ENCODE measurements at regions not wholly inside any gene's neighbourhood (a gene's known extent, or its start where the extent isn't known, plus 50 kb on each side); places are given as distances from the start of the nearest gene placed in this dataset.

- Histone ChIP-seq H3K4me1 (ENCODE audit: insufficient read depth, low read length) (no peaks in the 10 kb centered on the region), H3K27me3 (ENCODE audit: control insufficient read depth in 1 of 2, insufficient read depth in 2 of 2, low read length in 2 of 2) (no peaks in the 10 kb centered on the region), H3K9me3 (ENCODE audit: control insufficient read depth in 1 of 2, insufficient read depth in 1 of 2, low read length in 2 of 2) (peaks cover 0 to 5% of the 10 kb centered on the region in 2 experiments), H3K27ac (ENCODE audit: low read depth in 1 of 2, low read length in 2 of 2) (no peak overlapping the region), H3K4me3 (ENCODE audit: low read length) (no peak overlapping the region), H3K36me3 (ENCODE audit: insufficient read depth, low read length) (no peaks in the 10 kb centered on the region)
- Mint-ChIP-seq H3K4me3 (no peak overlapping the region), H3K36me3 (ENCODE audit: low read depth) (no peaks in the 10 kb centered on the region), H3K27ac (no peak overlapping the region), H3K9me3 (peaks cover 10% of the 10 kb centered on the region), H3K4me1 (ENCODE audit: low read depth) (no peaks in the 10 kb centered on the region), H3K27me3 (no peaks in the 10 kb centered on the region)
- intact Hi-C loops (cut with DNase I, micrococcal nuclease) = no loop called here
- DNase-seq (no peak), ATAC-seq (ENCODE audit: poor library complexity) (no peak)
- CTCF ChIA-PET = no interaction called here
- POLR2A ChIA-PET = no interaction called here
- no peak for TF ChIP-seq CTCF (IDR thresholded peaks at IDR 0.05)
These were observed 482.5 kb upstream of the UBE2E2 start for GRCh38 chr3:22720596-22720995.

GRCh38 chr3:22724420-22724819 is 478.7 kb upstream of the UBE2E2 start:
- Histone ChIP-seq H3K4me1 (ENCODE audit: insufficient read depth, low read length) (no peaks in the 10 kb centered on the region), H3K27me3 (ENCODE audit: control insufficient read depth in 1 of 2, insufficient read depth in 2 of 2, low read length in 2 of 2) (no peaks in the 10 kb centered on the region), H3K4me3 (ENCODE audit: low read length) (no peak overlapping the region), H3K36me3 (ENCODE audit: insufficient read depth, low read length) (no peaks in the 10 kb centered on the region), H3K27ac (ENCODE audit: low read depth in 1 of 2, low read length in 2 of 2) (no peak overlapping the region), H3K9me3 (ENCODE audit: control insufficient read depth in 1 of 2, insufficient read depth in 1 of 2, low read length in 2 of 2) (peaks cover 0 to 2% of the 10 kb centered on the region in 2 experiments)
- DNase-seq (no peak), ATAC-seq (ENCODE audit: poor library complexity) (no peak)
- TF ChIP-seq CTCF (IDR thresholded peaks at IDR 0.05) = no peak
- no peaks in the 10 kb centered on the region for H3K4me1 Mint-ChIP-seq (ENCODE audit: low read depth)
- ChIA-PET POLR2A (no interaction called here), CTCF (no interaction called here)
- no peak overlapping the region for H3K27ac Mint-ChIP-seq
- intact Hi-C loops (cut with DNase I, micrococcal nuclease) = no loop called here
- H3K4me3 Mint-ChIP-seq = no peak overlapping the region
- no peaks in the 10 kb centered on the region for H3K27me3 Mint-ChIP-seq
- H3K9me3 Mint-ChIP-seq = peaks cover 5% of the 10 kb centered on the region
- no peaks in the 10 kb centered on the region for H3K36me3 Mint-ChIP-seq (ENCODE audit: low read depth)

- POLR2A ChIA-PET = no interaction called here
- CTCF ChIA-PET = no interaction called here
These were observed 474.7 kb upstream of the UBE2E2 start for GRCh38 chr3:22728406-22728805.

More at GRCh38 chr3:22728406-22728805, 474.7 kb upstream of the UBE2E2 start:
- no peaks in the 10 kb centered on the region for H3K27me3 ChIP-seq (ENCODE audit: control insufficient read depth in 1 of 2, insufficient read depth in 2 of 2, low read length in 2 of 2)
- H3K4me3 ChIP-seq (ENCODE audit: low read length) = no peak overlapping the region
- DNase-seq (no peak), ATAC-seq (ENCODE audit: poor library complexity) (no peak)
- H3K36me3 ChIP-seq (ENCODE audit: insufficient read depth, low read length) = no peaks in the 10 kb centered on the region
- Mint-ChIP-seq H3K9me3 (peaks cover 6% of the 10 kb centered on the region), H3K27ac (no peak overlapping the region), H3K27me3 (no peaks in the 10 kb centered on the region), H3K36me3 (ENCODE audit: low read depth) (no peaks in the 10 kb centered on the region), H3K4me3 (no peak overlapping the region), H3K4me1 (ENCODE audit: low read depth) (no peaks in the 10 kb centered on the region)
- no peaks in the 10 kb centered on the region for H3K4me1 ChIP-seq (ENCODE audit: insufficient read depth, low read length)
- TF ChIP-seq CTCF (IDR thresholded peaks at IDR 0.05) = no peak
- no peak overlapping the region for H3K27ac ChIP-seq (ENCODE audit: low read depth in 1 of 2, low read length in 2 of 2)
- intact Hi-C loops (cut with DNase I, micrococcal nuclease) = no loop called here
- no peaks in the 10 kb centered on the region for H3K9me3 ChIP-seq (ENCODE audit: control insufficient read depth in 1 of 2, insufficient read depth in 1 of 2, low read length in 2 of 2)

Measured in CD4-positive, alpha-beta T cell (primary cell).